HAP-1 (cell line): ENCODE measurements at regions not wholly inside any gene's neighbourhood (a gene's known extent, or its start where the extent isn't known, plus 50 kb on each side); places are given as distances from the start of the nearest gene placed in this dataset.
"Not testable (repeated sequence)": the region's sequence is repeated elsewhere in the genome, so short reads cannot be mapped to it uniquely, and the experiment has no call there.

Experiments
- DNase-seq, 2 experiments: peaks; one replicate each; pipeline ENCODE4 v3.0.0-alpha.2; 2016 to 2020; ENCODE audit warnings: low spot score in 2 of 2
- H3K27me3 ChIP-seq: fragments of 250-450 bp; sonication (Bioruptor Pico); 2 replicates; pipeline ENCODE4 v1.5.1; 2020; ENCODE audit warnings: low read depth, mild to moderate bottlenecking, moderate library complexity
- H3K36me3 ChIP-seq: fragments of 250-450 bp; sonication (Bioruptor Pico); replicated peaks from 2 replicates; pipeline ENCODE4 v1.5.1; 2020; ENCODE audit warnings: mild to moderate bottlenecking
- H3K4me1 ChIP-seq: fragments of 250-450 bp; sonication (Bioruptor Pico); 2 replicates; pipeline ENCODE4 v1.5.1; 2020; ENCODE audit warnings: mild to moderate bottlenecking
- H3K4me3 ChIP-seq: fragments of 250-450 bp; sonication (Bioruptor Pico); 2 replicates; pipeline ENCODE4 v1.5.1; 2020; ENCODE audit warnings: mild to moderate bottlenecking, moderate library complexity
- H3K9me3 ChIP-seq: fragments of 250-450 bp; sonication (Bioruptor Pico); 2 replicates; pipeline ENCODE4 v1.5.1; 2020; ENCODE audit warnings: mild to moderate bottlenecking, moderate library complexity
- in situ Hi-C: fragments of 300-500 bp; cut with MboI; formaldehyde crosslinking; loops from 3 replicates; pipeline ENCODE4 v1.14.3; 2020; ENCODE audit warnings: low sequenced_read_pairs, inconsistent platforms, mixed read lengths

DNA sequence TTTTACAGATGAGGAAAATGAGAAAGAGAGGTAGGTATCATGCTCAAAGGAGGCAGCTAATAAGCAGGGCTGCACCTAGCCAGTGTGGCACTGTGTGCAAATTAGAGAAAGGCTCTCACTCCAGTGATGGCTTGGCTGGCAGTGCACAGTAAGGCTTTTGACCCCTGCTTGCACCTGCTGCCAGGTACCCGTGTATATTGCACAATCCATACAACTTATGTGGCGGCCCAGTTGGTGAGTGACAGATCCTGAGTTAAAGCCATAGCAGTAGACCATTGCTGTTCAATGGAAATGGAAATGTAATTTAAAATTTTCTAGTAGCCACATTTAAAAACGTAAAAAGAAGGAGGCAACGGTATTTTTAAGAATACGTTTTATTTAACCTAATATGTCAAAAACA, 266.4 kb upstream of the AZI2 start:
- no peak overlapping the region for H3K4me3 ChIP-seq
- no peak for DNase-seq
- in situ Hi-C loops: no loop called here
- no peaks in the 10 kb centered on the region for H3K9me3 ChIP-seq
- H3K36me3 ChIP-seq: no peaks in the 10 kb centered on the region
- no peaks in the 10 kb centered on the region for H3K27me3 ChIP-seq
- peaks cover 6% of the 10 kb centered on the region; the same call in 1 of the 2 replicates for H3K4me1 ChIP-seq

- peaks cover 6% of the 10 kb centered on the region; the same call in 1 of the 2 replicates for H3K4me1 ChIP-seq
- in situ Hi-C loops: no loop called here
- no peaks in the 10 kb centered on the region for H3K27me3 ChIP-seq
- DNase-seq: no peak
- no peaks in the 10 kb centered on the region for H3K9me3 ChIP-seq
- no peak overlapping the region for H3K4me3 ChIP-seq
- no peaks in the 10 kb centered on the region for H3K36me3 ChIP-seq
Measured at GRCh38 chr3:28615971-28616370, 267.3 kb upstream of the AZI2 start.

- Histone ChIP-seq H3K36me3 (no peaks in the 10 kb centered on the region), H3K27me3 (no peaks in the 10 kb centered on the region), H3K4me3 (no peak overlapping the region), H3K9me3 (no peaks in the 10 kb centered on the region), H3K4me1 (no peaks in the 10 kb centered on the region; the same call in 1 of the 2 replicates)
- no peak for DNase-seq
- in situ Hi-C loops: no loop called here
Measured at GRCh38 chr3:28617821-28618220, 269.2 kb upstream of the AZI2 start.

DNA sequence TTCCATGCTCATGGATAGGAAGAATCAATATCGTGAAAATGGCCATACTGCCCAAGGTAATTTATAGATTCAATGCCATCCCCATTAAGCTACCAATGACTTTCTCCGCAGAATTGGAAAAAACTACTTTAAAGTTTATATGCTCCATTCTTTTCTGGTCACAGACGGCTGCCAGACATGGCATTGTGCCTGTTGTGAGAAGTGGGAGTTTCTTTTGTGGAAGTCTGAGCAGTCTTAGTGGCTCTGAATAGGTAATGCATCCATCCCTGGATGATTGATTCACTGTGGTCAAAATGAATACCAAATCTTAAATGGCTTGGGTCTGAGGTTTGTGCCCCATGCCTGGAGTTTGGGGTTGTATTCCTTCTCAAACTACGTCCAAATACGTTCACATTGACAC, 274.5 kb upstream of the AZI2 start:
- DNase-seq: no peak
- Histone ChIP-seq H3K4me3 (no peak overlapping the region), H3K36me3 (no peaks in the 10 kb centered on the region), H3K9me3 (no peaks in the 10 kb centered on the region), H3K4me1 (no peaks in the 10 kb centered on the region), H3K27me3 (no peaks in the 10 kb centered on the region)
- in situ Hi-C loops: no loop called here

DNA sequence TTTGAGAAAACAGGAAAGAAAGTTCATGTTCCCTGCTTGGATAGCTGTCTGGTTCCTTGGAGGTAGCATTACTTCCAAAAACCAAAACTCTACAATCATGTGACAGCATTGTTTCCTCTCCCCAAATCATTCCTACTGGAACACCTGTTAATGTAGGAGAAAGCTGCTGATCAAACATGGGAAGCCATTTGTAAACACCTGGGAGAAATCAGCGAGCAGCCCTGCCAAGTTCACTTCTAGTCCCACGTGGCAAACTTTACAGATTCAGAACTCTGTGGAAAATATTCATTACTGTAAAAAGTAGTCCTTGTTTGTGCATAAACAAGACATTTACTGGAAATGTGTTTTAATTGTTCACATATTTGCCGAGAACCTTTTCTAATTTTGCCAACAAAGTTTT, 275.5 kb upstream of the AZI2 start:
- Histone ChIP-seq H3K27me3 (no peaks in the 10 kb centered on the region), H3K36me3 (no peaks in the 10 kb centered on the region), H3K9me3 (no peaks in the 10 kb centered on the region), H3K4me3 (no peak overlapping the region), H3K4me1 (no peaks in the 10 kb centered on the region)
- in situ Hi-C loops: no loop called here
- no peak for DNase-seq

DNA sequence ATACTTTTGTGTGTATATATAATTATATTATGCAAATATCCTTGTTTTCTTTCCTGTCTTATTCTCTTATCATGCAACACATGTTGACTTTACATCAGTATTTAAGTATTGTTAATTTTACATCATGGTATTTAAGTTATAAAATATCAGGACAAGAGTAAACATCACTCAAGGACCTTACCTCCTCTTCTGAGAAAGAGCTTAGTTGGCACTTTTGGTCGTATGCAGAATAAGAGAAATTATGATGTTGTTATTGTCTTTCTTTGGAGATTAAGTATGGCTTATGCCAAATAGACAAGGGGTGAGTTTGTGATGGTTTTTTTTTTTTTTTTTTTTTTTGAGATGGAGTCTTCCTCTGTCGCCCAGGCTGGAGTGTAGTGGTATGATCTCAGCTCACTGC, 279.2 kb upstream of the AZI2 start:
- H3K36me3 ChIP-seq, H3K4me3 ChIP-seq, DNase-seq, H3K27me3 ChIP-seq, in situ Hi-C loops, H3K4me1 ChIP-seq, H3K9me3 ChIP-seq: not testable (repeated sequence)

DNA sequence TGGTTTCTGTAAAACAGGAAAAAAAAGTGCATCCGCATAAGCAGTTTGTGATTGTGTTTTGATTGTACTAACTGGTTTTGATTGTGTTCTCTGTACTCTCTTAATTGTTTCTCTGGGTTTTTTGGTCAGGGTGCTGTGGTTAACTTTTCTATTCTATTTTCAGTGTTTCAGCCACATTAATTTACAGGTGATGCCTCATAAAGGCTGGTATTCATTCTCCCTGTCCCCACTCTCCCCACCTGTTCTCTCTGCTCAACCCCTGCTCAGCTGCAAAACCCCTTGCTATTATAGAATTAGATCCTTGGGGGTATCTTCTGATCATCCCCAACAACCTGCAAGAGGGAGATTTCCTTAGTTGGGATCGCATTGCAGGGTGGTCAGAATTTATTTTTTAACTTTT, 285.4 kb upstream of the AZI2 start:
- no peak for DNase-seq
- H3K4me3 ChIP-seq: no peak overlapping the region
- H3K27me3 ChIP-seq: no peaks in the 10 kb centered on the region
- in situ Hi-C loops: no loop called here
- H3K36me3 ChIP-seq: no peaks in the 10 kb centered on the region
- no peaks in the 10 kb centered on the region for H3K9me3 ChIP-seq
- H3K4me1 ChIP-seq: no peaks in the 10 kb centered on the region

- no peak for DNase-seq
- Histone ChIP-seq H3K4me1 (no peaks in the 10 kb centered on the region), H3K27me3 (no peaks in the 10 kb centered on the region), H3K36me3 (no peaks in the 10 kb centered on the region), H3K4me3 (no peak overlapping the region), H3K9me3 (no peaks in the 10 kb centered on the region)
- in situ Hi-C loops: no loop called here
Measured at GRCh38 chr3:28637742-28638141, 289.1 kb upstream of the AZI2 start.

DNA sequence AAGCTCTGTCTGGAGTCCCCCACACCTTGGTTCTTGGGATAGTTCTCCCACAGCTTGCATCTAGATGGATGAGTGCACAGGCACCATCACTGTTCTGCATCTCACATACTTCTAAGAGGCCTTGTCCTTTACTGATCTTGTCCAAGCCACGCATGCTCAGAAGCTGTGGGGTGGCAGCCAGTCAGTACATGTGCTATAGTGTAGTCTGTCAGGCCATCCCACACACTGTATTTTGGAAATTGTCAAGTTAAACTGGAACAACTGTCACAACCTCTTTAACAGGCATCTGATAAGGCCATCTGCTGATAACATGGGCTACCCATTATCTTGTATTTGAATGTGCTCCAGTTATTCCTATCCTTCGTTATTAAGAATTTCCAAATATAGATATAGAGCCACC, 296.5 kb upstream of the AZI2 start:
- Histone ChIP-seq H3K4me3 (no peak overlapping the region), H3K4me1 (no peaks in the 10 kb centered on the region), H3K27me3 (no peaks in the 10 kb centered on the region), H3K9me3 (no peaks in the 10 kb centered on the region), H3K36me3 (no peaks in the 10 kb centered on the region)
- no peak for DNase-seq
- in situ Hi-C loops: no loop called here

DNA sequence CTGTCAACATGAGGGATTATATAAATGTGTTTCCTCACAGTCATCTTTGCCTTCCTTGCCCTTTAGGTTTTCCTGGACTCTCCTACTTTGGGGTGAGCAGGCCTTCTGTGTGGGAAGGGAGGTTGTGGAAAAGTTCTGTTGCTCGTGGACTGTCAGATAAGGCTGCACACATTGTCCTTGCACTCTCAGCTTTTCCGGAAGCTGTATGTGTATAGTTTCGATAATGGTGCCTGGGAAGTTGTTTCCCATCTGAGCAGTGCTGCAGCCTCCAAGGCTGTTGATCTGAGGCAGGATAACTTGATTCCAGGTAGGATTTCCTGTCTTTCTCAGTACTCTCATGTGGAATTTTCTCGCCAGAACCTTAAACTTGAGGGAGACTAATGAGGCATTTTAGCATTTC, 297.8 kb upstream of the AZI2 start:
- no peak for DNase-seq
- H3K4me3 ChIP-seq: no peak overlapping the region
- no peaks in the 10 kb centered on the region for H3K9me3 ChIP-seq
- in situ Hi-C loops: no loop called here
- no peaks in the 10 kb centered on the region for H3K4me1 ChIP-seq
- no peaks in the 10 kb centered on the region for H3K36me3 ChIP-seq
- no peaks in the 10 kb centered on the region for H3K27me3 ChIP-seq

- Histone ChIP-seq H3K9me3 (no peaks in the 10 kb centered on the region), H3K27me3 (no peaks in the 10 kb centered on the region), H3K4me1 (no peaks in the 10 kb centered on the region), H3K36me3 (no peaks in the 10 kb centered on the region), H3K4me3 (no peak overlapping the region)
- no peak for DNase-seq
- in situ Hi-C loops: no loop called here
Measured at GRCh38 chr3:28649266-28649665, 300.6 kb upstream of the AZI2 start.

GRCh38 chr3:28651159-28651558, 302.5 kb upstream of the AZI2 start:
- no peak for DNase-seq
- H3K27me3 ChIP-seq: no peaks in the 10 kb centered on the region
- no peaks in the 10 kb centered on the region for H3K9me3 ChIP-seq
- H3K4me1 ChIP-seq: no peaks in the 10 kb centered on the region
- H3K36me3 ChIP-seq: no peaks in the 10 kb centered on the region
- in situ Hi-C loops: no loop called here
- H3K4me3 ChIP-seq: no peak overlapping the region

GRCh38 chr3:28664123-28664522, 315.5 kb upstream of the AZI2 start:
- DNase-seq: no peak
- no peak overlapping the region for H3K4me3 ChIP-seq
- in situ Hi-C loops: no loop called here
- no peaks in the 10 kb centered on the region for H3K27me3 ChIP-seq
- H3K9me3 ChIP-seq: no peaks in the 10 kb centered on the region
- no peaks in the 10 kb centered on the region for H3K4me1 ChIP-seq
- no peaks in the 10 kb centered on the region for H3K36me3 ChIP-seq

- no peaks in the 10 kb centered on the region for H3K4me1 ChIP-seq
- H3K36me3 ChIP-seq: no peaks in the 10 kb centered on the region
- in situ Hi-C loops: no loop called here
- H3K4me3 ChIP-seq: no peak overlapping the region
- DNase-seq: peak; percentile 57 to 77
- no peaks in the 10 kb centered on the region for H3K9me3 ChIP-seq
- H3K27me3 ChIP-seq: no peaks in the 10 kb centered on the region
Measured at GRCh38 chr3:28667646-28668621, 319.3 kb upstream of the AZI2 start.

- in situ Hi-C loops: no loop called here
- no peak for DNase-seq
- Histone ChIP-seq H3K27me3 (no peaks in the 10 kb centered on the region), H3K4me1 (no peaks in the 10 kb centered on the region), H3K4me3 (no peak overlapping the region), H3K9me3 (no peaks in the 10 kb centered on the region), H3K36me3 (no peaks in the 10 kb centered on the region)
Measured at GRCh38 chr3:28669870-28670269, 321.2 kb upstream of the AZI2 start.
